8988T (cell line): ENCODE measurements at regions not wholly inside any gene's neighbourhood (a gene's known extent, or its start where the extent isn't known, plus 50 kb on each side); places are given as distances from the start of the nearest gene placed in this dataset.

Experiments used
- DNase-seq: peaks from one replicate; pipeline ENCODE4 v3.0.0; 2011

- no peak for DNase-seq
These were observed 464.0 kb upstream of the FAM241A start for GRCh38 chr4:111681270-111681669.

DNA sequence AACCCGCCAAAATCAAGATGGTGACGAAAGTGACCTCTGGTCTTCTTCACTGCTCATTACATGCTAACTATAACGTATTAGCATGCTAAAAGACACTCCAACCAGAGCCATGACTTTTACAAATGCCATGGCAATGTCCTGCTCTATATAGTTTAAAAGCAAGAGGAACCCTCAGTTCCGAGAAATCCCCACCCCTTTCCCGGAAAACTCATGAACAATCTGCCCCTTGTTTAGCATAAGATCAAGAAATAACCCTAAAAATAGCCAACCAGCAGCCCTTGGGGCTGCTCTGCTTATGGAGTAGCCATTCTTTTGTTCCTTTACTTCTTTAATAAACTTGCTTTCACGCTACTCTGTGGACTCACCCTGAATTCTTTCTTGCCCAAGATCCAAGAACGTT is 463.5 kb upstream of the FAM241A start:
- DNase-seq = no peak

- DNase-seq = no peak
These were observed 460.0 kb upstream of the FAM241A start for GRCh38 chr4:111685205-111685604.

- no peak for DNase-seq
These were observed 456.0 kb upstream of the FAM241A start for GRCh38 chr4:111689214-111689613.

DNA sequence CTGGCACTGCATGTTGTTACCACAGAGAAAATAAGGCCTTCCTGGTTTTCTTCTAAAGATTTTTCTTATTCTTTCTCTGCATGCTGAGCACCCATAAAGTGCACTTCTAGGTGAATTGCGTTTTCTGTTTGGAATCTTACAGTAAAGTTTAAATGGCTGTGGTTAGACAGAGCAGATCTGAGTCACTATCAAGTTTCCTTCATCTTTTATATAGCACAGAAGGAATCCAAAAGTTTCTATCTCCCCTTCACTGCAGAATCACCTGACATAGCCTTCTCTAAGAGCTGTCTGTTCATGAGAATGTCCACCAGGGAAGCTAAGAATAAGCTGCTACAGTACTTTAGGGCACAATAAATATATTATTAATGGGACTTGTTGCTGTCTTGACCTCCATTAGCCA is 455.5 kb upstream of the FAM241A start:
- no peak for DNase-seq

DNA sequence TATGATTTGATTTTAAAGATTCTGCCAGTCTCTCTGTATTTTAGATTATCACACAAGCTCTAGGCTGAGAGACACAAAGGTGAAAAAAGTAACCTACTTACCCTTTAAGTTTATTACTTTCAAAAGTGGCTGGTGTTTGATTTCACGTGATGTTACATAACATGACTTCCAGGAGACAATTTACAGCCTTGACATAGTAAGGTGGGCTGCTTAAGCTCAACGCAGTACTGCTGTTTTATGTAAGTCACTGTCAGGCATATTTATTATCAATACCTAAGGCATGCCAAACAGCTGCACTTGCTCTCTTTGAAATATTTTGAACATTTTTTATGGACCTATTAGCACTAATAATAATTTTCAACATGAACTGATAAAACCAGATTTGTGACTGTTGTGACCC is 451.5 kb upstream of the FAM241A start:
- DNase-seq = no peak

GRCh38 chr4:111695677-111696076 is 449.6 kb upstream of the FAM241A start:
- no peak for DNase-seq

DNA sequence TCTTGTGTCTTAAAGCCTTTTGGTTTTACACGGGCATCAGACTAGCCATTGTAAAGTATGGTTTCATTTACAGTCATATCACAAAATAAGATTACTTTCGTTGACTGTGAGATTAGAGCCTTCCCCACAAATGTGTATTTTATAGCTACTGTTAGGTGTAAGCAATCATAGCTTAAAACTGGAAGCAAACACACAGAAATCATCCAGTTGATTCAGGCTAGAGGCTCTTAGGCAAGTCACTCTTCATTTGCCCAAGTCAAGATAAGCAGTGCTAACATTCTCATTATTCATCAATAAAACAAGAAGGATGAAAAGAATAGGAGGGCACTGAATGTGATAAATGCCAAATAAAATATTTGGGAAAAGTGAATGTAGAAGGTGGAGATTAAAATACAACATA is 448.7 kb upstream of the FAM241A start:
- no peak for DNase-seq

GRCh38 chr4:111697176-111697942 is 447.9 kb upstream of the FAM241A start:
- DNase-seq = no peak

- DNase-seq = no peak
These were observed 446.9 kb upstream of the FAM241A start for GRCh38 chr4:111698361-111698760.

GRCh38 chr4:111699165-111699564 is 446.1 kb upstream of the FAM241A start:
- DNase-seq = no peak

- DNase-seq = no peak
These were observed 444.2 kb upstream of the FAM241A start for GRCh38 chr4:111701102-111701501.

- no peak for DNase-seq
These were observed 437.8 kb upstream of the FAM241A start for GRCh38 chr4:111707491-111707890.

DNA sequence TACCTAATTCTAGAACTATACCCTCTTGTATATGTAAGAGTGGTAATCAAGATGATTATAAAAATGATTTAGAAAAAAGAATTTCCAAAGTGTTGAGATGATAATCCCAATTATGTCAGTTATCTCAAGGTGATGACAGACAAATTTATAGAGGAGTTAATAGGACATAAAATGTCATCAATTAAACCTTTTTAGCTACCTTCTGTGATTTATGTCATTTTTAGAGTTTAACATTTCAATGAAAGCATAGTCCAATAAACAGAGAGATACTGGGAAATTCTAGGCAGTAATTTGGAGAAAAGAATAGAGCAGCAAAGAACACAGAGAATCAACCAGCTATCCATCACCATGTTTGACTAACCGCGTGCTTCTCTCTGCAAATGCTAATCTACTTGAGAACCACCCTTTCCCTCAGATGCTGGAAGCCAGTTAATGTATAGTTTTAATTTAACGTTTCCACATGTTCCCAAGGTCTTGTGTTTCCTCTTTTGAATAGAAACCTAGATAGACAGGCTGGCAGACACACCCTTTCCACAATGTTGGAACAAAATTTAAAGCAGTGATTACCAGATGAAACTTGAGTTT is 433.1 kb upstream of the FAM241A start:
- no peak for DNase-seq

DNA sequence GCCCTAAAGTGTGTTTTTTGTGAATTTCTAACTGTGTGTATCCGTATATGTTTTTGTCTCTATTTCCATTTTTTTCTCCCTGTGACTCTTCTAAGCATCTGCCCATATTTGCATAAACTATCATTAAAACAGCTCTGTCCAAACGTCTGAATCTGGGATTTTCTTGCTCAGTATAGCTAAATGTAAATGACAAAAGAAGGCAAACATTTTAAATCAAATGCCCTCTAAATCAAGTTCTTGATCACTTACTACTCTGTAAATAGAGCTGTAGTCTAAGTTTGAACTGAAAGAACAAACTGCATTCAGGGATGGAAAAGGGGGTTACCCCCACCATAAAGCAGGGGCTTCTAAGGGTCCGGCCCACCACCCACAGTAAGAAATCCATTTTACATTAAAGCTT is 432.0 kb upstream of the FAM241A start:
- DNase-seq = no peak

GRCh38 chr4:111717921-111718320 is 427.3 kb upstream of the FAM241A start:
- no peak for DNase-seq

- DNase-seq = no peak
These were observed 426.3 kb upstream of the FAM241A start for GRCh38 chr4:111718763-111719559.

DNA sequence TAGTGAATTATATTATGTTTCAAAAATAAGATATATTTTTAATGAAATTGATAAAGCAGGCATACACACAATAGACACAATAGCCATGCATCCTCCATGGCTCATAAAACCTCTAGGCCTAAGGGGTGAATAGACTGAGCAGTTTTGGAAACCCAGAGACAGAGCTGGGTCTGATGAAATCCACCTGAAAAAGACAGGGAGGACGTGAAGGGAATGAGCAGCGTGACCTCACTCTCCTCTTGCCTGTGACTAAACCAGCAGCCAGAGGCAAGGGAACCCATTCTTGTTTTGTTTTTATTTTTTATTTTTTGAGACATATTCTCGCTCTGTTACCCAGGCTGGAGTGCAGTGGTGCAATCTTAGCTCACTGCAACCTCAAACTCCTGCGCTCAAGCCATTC is 424.4 kb upstream of the FAM241A start:
- no peak for DNase-seq

DNA sequence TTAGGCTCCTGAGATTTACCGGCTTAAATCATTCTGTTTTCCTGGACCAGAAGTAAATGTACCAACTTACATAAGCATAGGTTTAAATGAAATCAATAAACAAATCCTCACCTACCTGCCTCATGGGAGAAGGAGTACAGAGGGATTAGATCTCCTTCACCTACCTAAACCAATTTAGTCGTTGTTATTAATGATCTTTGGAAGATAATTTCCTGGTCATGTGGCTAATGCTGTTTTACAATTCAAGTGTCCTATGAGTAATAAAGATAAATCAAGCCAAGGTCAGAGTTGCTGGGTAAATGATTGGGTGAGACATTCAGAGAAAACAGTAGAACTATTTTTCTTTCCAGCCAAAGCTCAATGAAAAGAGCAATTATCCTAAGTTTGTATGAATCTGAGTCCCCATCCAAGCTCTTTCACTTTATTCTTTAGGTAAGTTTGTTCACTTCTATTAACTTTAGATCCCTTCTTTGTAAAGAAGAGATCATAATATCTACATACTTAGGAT is 423.0 kb upstream of the FAM241A start:
- DNase-seq = no peak

DNA sequence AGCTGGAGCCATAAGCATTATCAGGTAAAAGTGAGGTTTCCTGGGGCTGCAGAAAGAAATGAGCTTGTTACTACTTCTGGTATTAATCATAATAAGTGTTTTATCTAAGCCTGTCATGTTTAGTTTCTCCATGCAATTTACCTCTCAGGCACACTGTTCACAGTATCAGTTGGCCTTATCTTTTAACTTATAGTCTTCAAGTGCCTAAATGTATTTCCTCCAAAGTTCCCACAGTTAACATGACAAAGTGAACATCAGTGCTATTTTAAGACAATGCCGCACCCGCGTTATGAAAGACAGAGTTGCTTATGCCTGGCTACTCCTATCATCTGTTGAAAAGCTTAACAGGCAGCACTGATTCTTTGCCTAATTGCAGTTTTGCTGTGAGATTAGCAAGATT is 408.7 kb upstream of the FAM241A start:
- no peak for DNase-seq

GRCh38 chr4:111744847-111745246 is 400.4 kb upstream of the FAM241A start:
- DNase-seq = no peak

- DNase-seq = no peak
These were observed 397.1 kb upstream of the FAM241A start for GRCh38 chr4:111748157-111748556.

GRCh38 chr4:111754003-111754402 is 391.3 kb upstream of the FAM241A start:
- DNase-seq = no peak

DNA sequence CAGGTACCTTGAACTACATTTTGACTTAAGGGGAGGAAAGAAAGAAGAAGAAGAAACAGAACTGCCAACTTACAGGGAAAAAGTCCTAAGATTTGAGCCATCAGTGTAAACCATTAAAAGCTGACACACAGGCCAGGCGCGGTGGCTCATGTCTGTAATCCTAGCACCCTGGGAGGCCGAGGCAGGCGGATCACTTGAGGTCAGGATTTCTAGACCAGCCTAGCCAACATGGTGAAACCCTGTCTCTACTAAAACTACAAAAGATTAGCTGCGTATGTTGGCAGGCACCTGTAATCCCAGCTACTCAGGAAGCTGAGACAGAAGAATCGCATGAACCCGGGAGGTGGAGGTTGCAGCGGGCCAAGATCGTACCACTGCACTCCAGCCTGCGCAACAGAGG is 389.7 kb upstream of the FAM241A start:
- DNase-seq = no peak
